Astrocyte (in vitro differentiated cells and primary cell): ENCODE measurements at regions not wholly inside any gene's neighbourhood (a gene's known extent, or its start where the extent isn't known, plus 50 kb on each side); places are given as distances from the start of the nearest gene placed in this dataset.

Experiments
- DNase-seq: peaks from one replicate; pipeline ENCODE4 v3.0.0-alpha.2; 2010; ENCODE audit warnings: low read depth
- FAIRE-seq: peaks from 2 replicates; lab custom pipeline; 2011; peaks lifted over from hg19 to GRCh38; lab: Jason Lieb, UNC
- H2AFZ ChIP-seq: 2 replicates; pipeline ENCODE4 v1.6.0; 2012; ENCODE audit warnings: low read depth, low read length, inconsistent platforms
- H3K27ac ChIP-seq: 2 replicates; pipeline ENCODE4 v1.5.1; 2011; ENCODE audit warnings: low read depth, low read length, inconsistent platforms
- H3K27me3 ChIP-seq: 2 replicates; pipeline ENCODE4 v1.6.0; 2011; ENCODE audit warnings: low read length, inconsistent platforms; ENCODE audit not compliant: insufficient read depth
- H3K36me3 ChIP-seq: 2 replicates; pipeline ENCODE4 v1.5.1; 2011; ENCODE audit warnings: low read length, inconsistent platforms; ENCODE audit not compliant: insufficient read depth
- H3K4me1 ChIP-seq: 2 replicates; pipeline ENCODE4 v1.5.1; 2011; ENCODE audit warnings: low read length, inconsistent platforms; ENCODE audit not compliant: insufficient read depth
- H3K4me2 ChIP-seq: 2 replicates; pipeline ENCODE4 v1.6.0; 2012; ENCODE audit warnings: low read length, inconsistent platforms
- H3K4me3 ChIP-seq: 2 replicates; pipeline ENCODE4 v1.5.1; 2011; ENCODE audit warnings: low read depth, mild to moderate bottlenecking, low read length, inconsistent platforms; ENCODE audit not compliant: insufficient read depth
- H3K79me2 ChIP-seq: 2 replicates; pipeline ENCODE4 v1.6.0; 2012; ENCODE audit warnings: mild to moderate bottlenecking, low read length, inconsistent platforms; ENCODE audit not compliant: insufficient read depth
- H3K9ac ChIP-seq: 2 replicates; pipeline ENCODE4 v1.6.0; 2012; ENCODE audit warnings: mild to moderate bottlenecking, low read length, inconsistent platforms
- H3K9me3 ChIP-seq: 2 replicates; pipeline ENCODE4 v1.5.1; 2012; ENCODE audit warnings: low read depth, mild to moderate bottlenecking, low read length, inconsistent platforms; ENCODE audit not compliant: insufficient read depth
- H4K20me1 ChIP-seq: 2 replicates; pipeline ENCODE4 v1.6.0; 2012; ENCODE audit warnings: low read length, inconsistent platforms; ENCODE audit not compliant: insufficient read depth
- H3K27ac Mint-ChIP-seq: one replicate; pipeline ENCODE4 v1.8.0; 2021; ENCODE audit warnings: mild to moderate bottlenecking, mixed read lengths; ENCODE audit not compliant: unreplicated experiment
- H3K27me3 Mint-ChIP-seq: one replicate; pipeline ENCODE4 v1.8.0; 2021; ENCODE audit warnings: low read depth, mixed read lengths; ENCODE audit not compliant: unreplicated experiment
- H3K36me3 Mint-ChIP-seq: one replicate; pipeline ENCODE4 v1.8.0; 2021; ENCODE audit warnings: low read depth, mixed read lengths; ENCODE audit not compliant: unreplicated experiment
- H3K4me1 Mint-ChIP-seq: one replicate; pipeline ENCODE4 v1.8.0; 2021; ENCODE audit warnings: low read depth, mixed read lengths; ENCODE audit not compliant: unreplicated experiment
- H3K4me3 Mint-ChIP-seq: one replicate; pipeline ENCODE4 v1.8.0; 2021; ENCODE audit warnings: mild to moderate bottlenecking, moderate library complexity, mixed read lengths; ENCODE audit not compliant: unreplicated experiment
- H3K9me3 Mint-ChIP-seq: one replicate; pipeline ENCODE4 v1.8.0; 2021; ENCODE audit warnings: mild to moderate bottlenecking, mixed read lengths; ENCODE audit not compliant: unreplicated experiment
- EZH2 ChIP-seq: IDR thresholded peaks from 2 replicates; pipeline ENCODE4 v1.6.1; 2012; ENCODE audit warnings: mild to moderate bottlenecking, low read length, inconsistent platforms; ENCODE audit not compliant: insufficient read depth
- TF ChIP-seq, protein P1 (sequence below): IDR thresholded peaks from 2 replicates; pipeline ENCODE4 v1.5.1; 2011; ENCODE audit warnings: low read depth, mild to moderate bottlenecking, inconsistent platforms, low read length, moderate library complexity; ENCODE audit not compliant: insufficient read depth

DNA sequence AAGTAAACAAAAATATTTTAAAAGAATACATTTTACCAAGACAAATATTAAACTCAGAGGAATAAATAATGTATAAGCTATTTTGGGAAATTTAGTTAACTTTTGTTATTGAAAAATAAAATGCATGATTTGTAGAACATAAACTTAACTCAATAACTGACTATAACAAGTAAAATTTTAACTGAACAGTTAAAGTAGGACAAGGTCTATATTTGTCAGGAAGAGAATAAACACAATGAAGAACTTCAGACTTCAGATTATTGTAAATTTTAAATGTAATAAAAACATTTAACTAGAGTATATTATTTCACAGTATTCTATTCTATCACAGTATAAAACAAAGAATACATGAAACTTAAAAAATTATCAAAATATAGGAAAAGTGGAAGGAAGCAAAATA, 948.8 kb upstream of the USP15 start:
- Mint-ChIP-seq H3K36me3 (no peaks in the 10 kb centered on the region), H3K9me3 (peaks cover 8% of the 10 kb centered on the region), H3K4me3 (no peak overlapping the region), H3K4me1 (no peaks in the 10 kb centered on the region), H3K27me3 (no peaks in the 10 kb centered on the region), H3K27ac (no peak overlapping the region)
- H3K4me1 ChIP-seq = no peaks in the 10 kb centered on the region
- H3K36me3 ChIP-seq = no peaks in the 10 kb centered on the region
- H3K79me2 ChIP-seq = no peaks in the 10 kb centered on the region
- H3K4me2 ChIP-seq = no peak overlapping the region
- DNase-seq = no peak
- no peak overlapping the region for H3K27ac ChIP-seq
- FAIRE-seq = no peak
- TF ChIP-seq, protein P1, sequence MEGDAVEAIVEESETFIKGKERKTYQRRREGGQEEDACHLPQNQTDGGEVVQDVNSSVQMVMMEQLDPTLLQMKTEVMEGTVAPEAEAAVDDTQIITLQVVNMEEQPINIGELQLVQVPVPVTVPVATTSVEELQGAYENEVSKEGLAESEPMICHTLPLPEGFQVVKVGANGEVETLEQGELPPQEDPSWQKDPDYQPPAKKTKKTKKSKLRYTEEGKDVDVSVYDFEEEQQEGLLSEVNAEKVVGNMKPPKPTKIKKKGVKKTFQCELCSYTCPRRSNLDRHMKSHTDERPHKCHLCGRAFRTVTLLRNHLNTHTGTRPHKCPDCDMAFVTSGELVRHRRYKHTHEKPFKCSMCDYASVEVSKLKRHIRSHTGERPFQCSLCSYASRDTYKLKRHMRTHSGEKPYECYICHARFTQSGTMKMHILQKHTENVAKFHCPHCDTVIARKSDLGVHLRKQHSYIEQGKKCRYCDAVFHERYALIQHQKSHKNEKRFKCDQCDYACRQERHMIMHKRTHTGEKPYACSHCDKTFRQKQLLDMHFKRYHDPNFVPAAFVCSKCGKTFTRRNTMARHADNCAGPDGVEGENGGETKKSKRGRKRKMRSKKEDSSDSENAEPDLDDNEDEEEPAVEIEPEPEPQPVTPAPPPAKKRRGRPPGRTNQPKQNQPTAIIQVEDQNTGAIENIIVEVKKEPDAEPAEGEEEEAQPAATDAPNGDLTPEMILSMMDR = no peak
- TF ChIP-seq EZH2 = no peak
- H3K27me3 ChIP-seq = no peaks in the 10 kb centered on the region
- H3K4me3 ChIP-seq = no peak overlapping the region
- H3K9me3 ChIP-seq = no peaks in the 10 kb centered on the region
- H2AFZ ChIP-seq = no peak overlapping the region
- no peak overlapping the region for H3K9ac ChIP-seq
- no peaks in the 10 kb centered on the region for H4K20me1 ChIP-seq

DNA sequence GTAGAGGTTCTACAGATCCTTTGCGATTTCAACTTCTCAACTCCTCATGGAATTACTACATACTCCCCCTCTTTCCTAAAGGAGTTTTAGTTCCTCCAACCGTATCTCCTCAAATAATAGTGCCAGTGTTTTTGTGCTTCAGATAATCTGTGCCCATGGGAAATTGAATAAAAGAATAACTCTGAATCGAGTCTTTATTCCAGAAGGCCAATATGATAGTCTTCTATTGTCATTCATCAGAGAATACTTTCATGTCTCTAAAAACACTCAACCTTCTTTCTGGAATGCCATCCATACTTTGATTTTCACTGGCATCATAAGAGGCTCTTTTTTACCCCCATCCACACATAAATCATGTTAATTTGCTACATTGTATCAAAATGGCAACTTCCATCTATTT, 911.3 kb upstream of the USP15 start:
- no peaks in the 10 kb centered on the region for H3K4me1 ChIP-seq
- H3K27me3 Mint-ChIP-seq = no peaks in the 10 kb centered on the region
- H3K4me2 ChIP-seq = no peak overlapping the region
- H3K79me2 ChIP-seq = no peaks in the 10 kb centered on the region
- H3K27ac Mint-ChIP-seq = no peak overlapping the region
- DNase-seq (no peak), FAIRE-seq (no peak)
- no peaks in the 10 kb centered on the region for H3K9me3 Mint-ChIP-seq
- H4K20me1 ChIP-seq = no peaks in the 10 kb centered on the region
- H3K36me3 Mint-ChIP-seq = no peaks in the 10 kb centered on the region
- H3K36me3 ChIP-seq = no peaks in the 10 kb centered on the region
- H3K9ac ChIP-seq = no peak overlapping the region
- no peaks in the 10 kb centered on the region for H3K4me1 Mint-ChIP-seq
- H3K4me3 Mint-ChIP-seq = no peak overlapping the region
- H3K9me3 ChIP-seq = no peaks in the 10 kb centered on the region
- no peaks in the 10 kb centered on the region for H3K27me3 ChIP-seq
- no peak for TF ChIP-seq EZH2
- TF ChIP-seq, protein P1 = no peak
- H2AFZ ChIP-seq = no peak overlapping the region
- H3K27ac ChIP-seq = no peak overlapping the region
- no peak overlapping the region for H3K4me3 ChIP-seq

DNA sequence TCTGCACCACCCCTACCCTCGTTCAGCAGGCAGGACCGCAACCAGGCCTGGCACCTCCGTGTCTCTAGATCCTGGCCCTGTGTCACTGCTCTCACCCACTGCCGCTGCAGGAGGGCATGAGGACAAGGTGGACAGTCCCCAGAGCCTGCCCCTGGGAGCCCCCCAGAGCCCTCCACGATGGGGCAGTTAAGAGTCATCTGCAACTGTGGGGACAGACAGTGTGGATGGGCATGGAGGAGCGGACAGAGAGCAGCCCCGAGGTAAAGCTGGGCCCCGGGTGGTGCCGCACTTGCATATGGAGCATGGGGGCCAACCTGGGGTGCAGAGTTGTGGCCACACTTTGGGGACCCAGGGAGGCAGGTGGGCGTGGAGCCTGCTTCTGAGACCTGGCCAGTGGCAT, 905.1 kb upstream of the USP15 start:
- no peaks in the 10 kb centered on the region for H3K79me2 ChIP-seq
- no peaks in the 10 kb centered on the region for H3K27me3 ChIP-seq
- H3K36me3 ChIP-seq = no peaks in the 10 kb centered on the region
- H4K20me1 ChIP-seq = no peaks in the 10 kb centered on the region
- H3K4me2 ChIP-seq = no peak overlapping the region
- DNase-seq (no peak), FAIRE-seq (no peak)
- H3K9me3 ChIP-seq = no peaks in the 10 kb centered on the region
- no peak overlapping the region for H2AFZ ChIP-seq
- H3K27ac ChIP-seq = no peak overlapping the region
- TF ChIP-seq, protein P1 = no peak
- no peak for TF ChIP-seq EZH2
- Mint-ChIP-seq H3K27me3 (no peaks in the 10 kb centered on the region), H3K4me1 (no peaks in the 10 kb centered on the region), H3K27ac (no peak overlapping the region), H3K36me3 (no peaks in the 10 kb centered on the region), H3K9me3 (no peaks in the 10 kb centered on the region), H3K4me3 (no peak overlapping the region)
- H3K4me1 ChIP-seq = no peaks in the 10 kb centered on the region
- H3K9ac ChIP-seq = no peak overlapping the region
- H3K4me3 ChIP-seq = no peak overlapping the region
